IMR-90 (cell line): ENCODE measurements at regions not wholly inside any gene's neighbourhood (a gene's known extent, or its start where the extent isn't known, plus 50 kb on each side); places are given as distances from the start of the nearest gene placed in this dataset.

Experiments used
- ATAC-seq: fragments of 200-7000 bp; cut with Tn5 transposase; 2 replicates; pipeline ENCODE4 v1.9.1; 2020; ENCODE audit warnings: low read depth, mild to moderate bottlenecking, moderate library complexity
- BruUV-seq: library from RNA; stranded (reverse); fragments of 400-500 nt; replicated peaks from 2 replicates; lab custom pipeline; 2021; lab: Mats Ljungman, UMichigan
- CTCF ChIA-PET: fragments of 300-600 bp; formaldehyde crosslinking; extraction: SDS; loops from one replicate; lab custom pipeline; 2021; ENCODE audit warnings: antibody characterized with exemption; lab: Yijun Ruan, JAX
- POLR2A ChIA-PET: fragments of 300-600 bp; sonication (Branson Sonifier 250); formaldehyde crosslinking; loops from one replicate; lab custom pipeline; 2022; ENCODE audit warnings: antibody characterized with exemption; ENCODE audit not compliant: unreplicated experiment; lab: Charles Lee
- DNase-seq: peaks from one replicate; pipeline ENCODE4 v3.0.0; 2013
- H2AFZ ChIP-seq: replicated peaks from 2 replicates; pipeline ENCODE3; 2013; ENCODE audit warnings: low read length, mild to moderate bottlenecking; ENCODE audit not compliant: poor library complexity
- H2AK5ac ChIP-seq: 2 replicates; pipeline ENCODE4 v1.6.1; 2013; ENCODE audit warnings: low read depth, low read length, inconsistent platforms
- H2AK9ac ChIP-seq: replicated peaks from 2 replicates; pipeline ENCODE3; 2013; ENCODE audit warnings: mild to moderate bottlenecking, low read depth, low read length, moderate library complexity; ENCODE audit not compliant: poor library complexity
- H2BK120ac ChIP-seq: 2 replicates; pipeline ENCODE4 v1.6.1; 2013; ENCODE audit warnings: low read depth, low read length, inconsistent platforms
- H2BK15ac ChIP-seq: 3 replicates; pipeline ENCODE4 v1.6.1; 2013; ENCODE audit warnings: low read depth, low read length, inconsistent platforms
- H2BK20ac ChIP-seq: 2 replicates; pipeline ENCODE4 v1.6.1; 2013; ENCODE audit warnings: low read depth, mild to moderate bottlenecking, inconsistent platforms, low read length, moderate library complexity
- H2BK5ac ChIP-seq: 2 replicates; pipeline ENCODE4 v1.6.1; 2013; ENCODE audit warnings: mild to moderate bottlenecking, low read depth, low read length, inconsistent platforms; ENCODE audit not compliant: poor library complexity, severe bottlenecking
- H3K14ac ChIP-seq: replicated peaks from 2 replicates; pipeline ENCODE4 v1.6.1; 2013; ENCODE audit warnings: low read depth, low read length, inconsistent platforms
- H3K18ac ChIP-seq: 2 replicates; pipeline ENCODE4 v1.6.1; 2013; ENCODE audit warnings: low read depth, low read length, control low read depth
- H3K23ac ChIP-seq: 2 replicates; pipeline ENCODE4 v1.6.1; 2013; ENCODE audit warnings: low read depth, low read length, inconsistent platforms
- H3K27ac ChIP-seq: 2 replicates; pipeline ENCODE4 v1.5.1; 2013; ENCODE audit warnings: mild to moderate bottlenecking, control low read depth, low read length; ENCODE audit not compliant: insufficient read depth
- H3K27me3 ChIP-seq: 2 replicates; pipeline ENCODE4 v1.6.1; 2013; ENCODE audit warnings: low read length; ENCODE audit not compliant: control insufficient read depth, insufficient read depth
- H3K36me3 ChIP-seq: 2 replicates; pipeline ENCODE4 v1.6.1; 2013; ENCODE audit warnings: low read length, mixed read lengths; ENCODE audit not compliant: control insufficient read depth, insufficient read depth
- H3K4ac ChIP-seq: 2 replicates; pipeline ENCODE4 v1.6.1; 2013; ENCODE audit warnings: low read depth, low read length, inconsistent platforms
- H3K4me1 ChIP-seq: 2 replicates; pipeline ENCODE4 v1.6.1; 2013; ENCODE audit warnings: low read length, mixed read lengths; ENCODE audit not compliant: control insufficient read depth, insufficient read depth
- H3K4me2 ChIP-seq: 2 replicates; pipeline ENCODE4 v1.6.1; 2013; ENCODE audit warnings: low read depth, mild to moderate bottlenecking, control low read depth, low read length, moderate library complexity
- H3K4me3 ChIP-seq: 2 replicates; pipeline ENCODE4 v1.5.1; 2013; ENCODE audit warnings: low read depth, mild to moderate bottlenecking, control low read depth, low read length, moderate library complexity; ENCODE audit not compliant: insufficient read depth
- H3K56ac ChIP-seq: 2 replicates; pipeline ENCODE4 v1.6.1; 2013; ENCODE audit warnings: low read length, inconsistent platforms; ENCODE audit not compliant: insufficient read depth; ENCODE audit errors: extremely low read depth
- H3K79me1 ChIP-seq, 2 experiments: 2 replicates each; pipeline ENCODE4 v1.6.1; 2013; ENCODE audit warnings: low read length in 2 of 2, inconsistent platforms in 1 of 2, low read depth in 1 of 2
- H3K9ac ChIP-seq: 2 replicates; pipeline ENCODE4 v1.6.1; 2013; ENCODE audit warnings: low read depth, low read length, control low read depth
- H3K9me1 ChIP-seq: 2 replicates; pipeline ENCODE4 v1.6.1; 2013; ENCODE audit warnings: low read length, inconsistent platforms; ENCODE audit not compliant: insufficient read depth
- H3K9me3 ChIP-seq: 2 replicates; pipeline ENCODE4 v1.6.1; 2013; ENCODE audit warnings: low read length; ENCODE audit not compliant: control insufficient read depth, insufficient read depth
- H4K20me1 ChIP-seq: 2 replicates; pipeline ENCODE4 v1.6.1; 2013; ENCODE audit warnings: low read length, inconsistent platforms; ENCODE audit not compliant: insufficient read depth
- H4K5ac ChIP-seq: 2 replicates; pipeline ENCODE4 v1.6.1; 2013; ENCODE audit warnings: mild to moderate bottlenecking, low read depth, low read length, control low read depth
- H4K8ac ChIP-seq, 2 experiments: 2 replicates each; pipeline ENCODE4 v1.6.1; 2013; ENCODE audit warnings: low read depth in 2 of 2, low read length in 2 of 2, control low read depth in 1 of 2, inconsistent platforms in 1 of 2
- H4K91ac ChIP-seq: 2 replicates; pipeline ENCODE4 v1.6.1; 2013; ENCODE audit warnings: low read depth, low read length, inconsistent platforms; ENCODE audit not compliant: insufficient read depth
- BHLHE40 ChIP-seq: fragments of 150-350 bp; IDR thresholded peaks from 2 replicates; pipeline ENCODE4 v1.6.1; 2016; ENCODE audit warnings: mild to moderate bottlenecking, low read depth, low read length
- SMC3 ChIP-seq: fragments of 150-350 bp; IDR thresholded peaks from 2 replicates; pipeline ENCODE4 v1.6.1; 2016; ENCODE audit warnings: low read depth, mild to moderate bottlenecking, antibody characterized with exemption, low read length, moderate library complexity
- WGBS, 2 experiments: methylation state at CpG; one replicate each; pipeline versions ENCODE4 v1.1.5 to v1.1.7; 2013; ENCODE audit warnings: missing lambda C conversion rate in 2 of 2; ENCODE audit not compliant: insufficient read length in 1 of 2; ENCODE audit errors: extremely low coverage in 2 of 2; 5-methylcytosine and 5-hydroxymethylcytosine counted together
- dilution Hi-C: fragments of 300-500 bp; cut with HindIII; formaldehyde crosslinking; loops from one replicate; pipeline ENCODE4 v1.14.3; 2018; ENCODE audit warnings: low sequenced_read_pairs; ENCODE audit not compliant: unreplicated experiment
- in situ Hi-C: fragments of 300-500 bp; cut with MboI; formaldehyde crosslinking; loops from 3 replicates; pipeline ENCODE4 v1.14.3; 2019; ENCODE audit warnings: low sequenced_read_pairs, inconsistent platforms, mixed read lengths
- intact Hi-C: fragments of 100-400 bp; cut with micrococcal nuclease; formaldehyde crosslinking; loops from 2 replicates; pipeline ENCODE4 v1.10.0; 2022
- TF ChIP-seq, protein P1 (sequence below): fragments of 150-350 bp; IDR thresholded peaks from 2 replicates; pipeline ENCODE4 v1.6.1; 2017; ENCODE audit warnings: mild to moderate bottlenecking, antibody characterized with exemption, low read length, low read depth

GRCh38 chr6:66687611-66688140 lies 980.6 kb upstream of the EYS start:
- CTCF ChIA-PET: no interaction called here
- H3K27ac ChIP-seq: no peak overlapping the region
- BruUV-seq: no TSS peak

More at GRCh38 chr6:66687611-66688140, 980.6 kb upstream of the EYS start:
- H3K14ac ChIP-seq: no peak overlapping the region
- H3K9ac ChIP-seq: no peak overlapping the region
- no peak overlapping the region for H3K56ac ChIP-seq
- H4K91ac ChIP-seq: no peak overlapping the region
- H4K8ac ChIP-seq: no peak overlapping the region
- intact Hi-C loops (no loop called here), in situ Hi-C loops (no loop called here), dilution Hi-C loops (no loop called here)
- H3K4me1 ChIP-seq: no peaks in the 10 kb centered on the region
- no peak overlapping the region for H3K4me3 ChIP-seq
- no peak overlapping the region for H2BK5ac ChIP-seq
- H2AFZ ChIP-seq: no peak overlapping the region
- whole genome bisulfite sequencing, 2 experiments: no CpG with 5 or more reads among the region's 3 CpGs
- H2BK15ac ChIP-seq: no peak overlapping the region
- no peaks in the 10 kb centered on the region for H3K79me1 ChIP-seq
- H2AK5ac ChIP-seq: no peak overlapping the region
- ATAC-seq (no peak), DNase-seq (no peak)
- H3K9me3 ChIP-seq: 0 out of 2 replicates have a peak, but pooled peaks cover 1% of the 10 kb centered on the region
- POLR2A ChIA-PET: no interaction called here
- H2AK9ac ChIP-seq: no peak overlapping the region
- no peak overlapping the region for H2BK20ac ChIP-seq
- H4K20me1 ChIP-seq: no peaks in the 10 kb centered on the region
- H3K27me3 ChIP-seq: no peaks in the 10 kb centered on the region
- TF ChIP-seq, protein P1, sequence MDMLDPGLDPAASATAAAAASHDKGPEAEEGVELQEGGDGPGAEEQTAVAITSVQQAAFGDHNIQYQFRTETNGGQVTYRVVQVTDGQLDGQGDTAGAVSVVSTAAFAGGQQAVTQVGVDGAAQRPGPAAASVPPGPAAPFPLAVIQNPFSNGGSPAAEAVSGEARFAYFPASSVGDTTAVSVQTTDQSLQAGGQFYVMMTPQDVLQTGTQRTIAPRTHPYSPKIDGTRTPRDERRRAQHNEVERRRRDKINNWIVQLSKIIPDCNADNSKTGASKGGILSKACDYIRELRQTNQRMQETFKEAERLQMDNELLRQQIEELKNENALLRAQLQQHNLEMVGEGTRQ: no peak
- TF ChIP-seq BHLHE40: no peak
- no peak for TF ChIP-seq SMC3
- H3K36me3 ChIP-seq: no peaks in the 10 kb centered on the region
- no peak overlapping the region for H3K18ac ChIP-seq
- H3K4me2 ChIP-seq: no peak overlapping the region
- H3K9me1 ChIP-seq: no peaks in the 10 kb centered on the region
- H2BK120ac ChIP-seq: no peak overlapping the region
- H3K4ac ChIP-seq: no peak overlapping the region
- no peak overlapping the region for H3K23ac ChIP-seq
- H4K5ac ChIP-seq: no peak overlapping the region
